HG03558 (cell line): ENCODE measurements at regions not wholly inside any gene's neighbourhood (a gene's known extent, or its start where the extent isn't known, plus 50 kb on each side); places are given as distances from the start of the nearest gene placed in this dataset.

Source experiments
- ATAC-seq: cut with Tn5 transposase; IDR thresholded peaks from one replicate; pipeline ENCODE4 v1.9.1; 2021; ENCODE audit warnings: moderate number of reproducible peaks; ENCODE audit not compliant: unreplicated experiment; ENCODE audit errors: extremely low read depth

DNA sequence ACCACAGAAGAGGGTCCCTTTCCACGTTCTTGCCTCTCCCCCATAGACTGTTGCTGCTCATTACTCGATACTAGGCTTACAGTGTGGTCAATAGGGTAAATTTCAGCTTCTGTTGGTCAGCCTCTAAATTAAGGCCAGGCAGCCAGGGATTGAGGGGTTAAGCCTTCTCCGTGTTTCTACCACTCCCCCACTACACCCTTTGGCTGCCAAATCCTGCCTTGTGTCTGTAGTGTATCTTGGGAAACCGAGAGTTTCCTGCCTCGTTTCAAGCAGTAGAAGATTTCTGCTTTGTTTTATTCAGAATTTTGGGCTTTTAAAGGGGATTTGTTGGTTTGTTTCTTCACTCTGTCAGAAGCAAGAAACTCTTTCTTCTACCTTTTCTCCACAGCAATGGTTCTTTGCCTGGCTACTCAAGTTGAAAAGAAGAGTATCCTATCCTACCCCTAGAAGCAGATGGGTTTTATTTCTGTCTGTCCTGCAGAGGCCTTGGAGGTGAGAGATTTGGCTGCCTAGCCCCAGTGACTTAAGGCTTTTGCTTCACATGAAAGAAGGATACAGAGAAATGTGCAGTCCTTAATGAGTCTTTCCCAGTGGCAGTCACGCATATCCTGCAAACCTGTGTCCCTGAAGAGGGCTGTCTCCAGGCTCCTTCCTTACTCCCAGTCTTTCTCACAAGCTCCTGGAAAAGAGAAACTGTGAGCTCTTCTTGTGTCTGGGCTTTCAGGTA lies 261.5 kb upstream of the TANK start:
- no peak for ATAC-seq

DNA sequence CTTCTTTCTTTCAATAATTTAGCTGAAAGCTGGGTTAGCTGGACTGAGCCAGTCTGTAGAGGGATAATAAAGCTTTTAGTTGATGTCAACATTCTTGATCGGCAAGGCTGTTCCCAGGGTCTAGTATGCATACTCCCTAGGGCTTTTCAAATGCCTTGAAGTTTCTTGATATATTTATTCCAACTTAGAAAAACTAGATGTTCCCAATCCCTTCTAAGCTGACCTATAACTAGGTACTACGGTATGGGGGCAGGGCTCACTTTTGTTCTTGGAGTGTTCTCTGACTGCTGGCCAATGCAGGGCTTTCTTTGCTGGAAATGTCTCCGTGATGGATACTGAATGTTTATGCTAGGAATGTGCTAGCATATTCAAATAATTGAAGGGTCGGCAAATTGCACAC lies 258.6 kb upstream of the TANK start:
- no peak for ATAC-seq

GRCh38 chr2:160905862-160906261 lies 254.4 kb upstream of the TANK start:
- ATAC-seq, result no peak

GRCh38 chr2:160906878-160907277 lies 253.3 kb upstream of the TANK start:
- ATAC-seq, result no peak

DNA sequence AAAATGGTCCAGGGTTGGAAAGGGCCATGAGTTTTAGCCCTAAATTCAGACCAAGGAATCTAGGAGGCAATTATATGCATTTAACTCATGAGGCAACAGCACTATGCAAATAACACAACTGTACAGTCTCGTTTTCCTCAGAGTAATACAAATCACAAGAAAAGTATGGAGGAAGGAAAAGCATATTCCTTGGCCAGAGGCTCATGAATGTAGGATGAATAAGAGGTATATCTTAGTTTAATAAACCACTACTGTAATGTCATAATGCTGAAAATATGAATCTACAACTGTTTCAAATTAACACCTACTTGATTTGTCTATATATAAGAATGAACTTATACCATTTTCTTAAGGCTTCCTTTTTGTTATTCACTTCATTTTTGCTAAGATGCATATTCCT lies 252.5 kb upstream of the TANK start:
- ATAC-seq, result no peak

DNA sequence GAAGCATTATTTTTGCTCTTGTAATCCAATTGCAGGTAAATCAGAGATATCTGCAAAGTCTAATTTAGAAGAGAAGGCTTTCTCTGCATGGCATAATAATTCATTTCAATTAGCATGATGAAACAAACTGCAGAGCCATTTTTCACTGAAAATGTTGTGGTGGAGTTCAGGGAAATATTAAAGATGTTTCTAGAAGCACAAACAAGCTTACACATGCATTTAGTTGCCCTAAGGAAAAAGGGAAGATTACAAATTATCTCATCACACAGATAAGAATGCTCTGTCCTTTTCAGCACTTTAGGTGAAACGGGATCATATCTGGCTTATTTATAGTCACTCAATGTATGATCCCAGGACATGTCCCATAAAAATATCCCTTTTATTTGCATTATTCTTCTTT lies 252.1 kb upstream of the TANK start:
- ATAC-seq, result no peak

GRCh38 chr2:160909781-160910242 lies 250.4 kb upstream of the TANK start:
- no peak for ATAC-seq

DNA sequence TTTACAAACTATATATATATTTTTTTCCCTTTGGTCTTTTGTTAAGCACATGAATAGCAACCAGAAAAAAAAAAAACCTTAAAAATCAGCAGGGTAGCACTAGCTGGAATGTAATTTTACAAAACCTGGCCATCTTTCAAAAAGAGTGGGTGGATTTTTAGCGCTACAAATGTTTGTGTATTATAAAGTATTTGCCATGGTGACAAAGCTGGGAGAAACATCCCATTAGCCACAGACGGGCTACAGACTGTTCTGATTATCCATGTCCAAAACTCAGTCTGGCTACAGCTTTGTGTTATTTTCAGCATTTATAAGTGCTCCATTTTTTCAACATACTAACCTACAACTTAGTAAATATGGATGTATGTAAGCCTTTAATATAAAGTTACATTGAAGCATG lies 249.5 kb upstream of the TANK start:
- ATAC-seq, result no peak

- ATAC-seq, result no peak
Observed at GRCh38 chr2:160911258-160911657, 249.0 kb upstream of the TANK start.

DNA sequence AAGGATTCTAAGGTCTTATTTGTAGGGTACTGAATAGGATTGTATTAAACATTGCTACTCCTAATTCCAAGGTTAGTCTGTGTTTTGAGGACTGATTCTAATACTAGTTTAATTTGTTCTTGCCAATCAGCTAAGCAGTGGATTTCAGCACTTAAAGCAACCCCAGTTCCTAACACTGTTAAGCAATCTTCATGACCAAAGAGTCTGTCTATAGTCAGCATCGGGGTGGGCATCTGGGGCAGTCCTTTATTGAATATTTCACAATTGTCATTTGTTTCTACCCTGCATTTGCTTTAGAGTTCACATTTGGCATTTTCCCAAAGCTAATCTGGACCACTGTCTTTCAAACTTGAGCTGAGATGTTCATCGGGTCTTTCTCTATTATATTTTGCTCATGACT lies 248.0 kb upstream of the TANK start:
- ATAC-seq, result no peak

- no peak for ATAC-seq
Observed at GRCh38 chr2:160913323-160913722, 246.9 kb upstream of the TANK start.

GRCh38 chr2:160914217-160914616 lies 246.0 kb upstream of the TANK start:
- no peak for ATAC-seq

DNA sequence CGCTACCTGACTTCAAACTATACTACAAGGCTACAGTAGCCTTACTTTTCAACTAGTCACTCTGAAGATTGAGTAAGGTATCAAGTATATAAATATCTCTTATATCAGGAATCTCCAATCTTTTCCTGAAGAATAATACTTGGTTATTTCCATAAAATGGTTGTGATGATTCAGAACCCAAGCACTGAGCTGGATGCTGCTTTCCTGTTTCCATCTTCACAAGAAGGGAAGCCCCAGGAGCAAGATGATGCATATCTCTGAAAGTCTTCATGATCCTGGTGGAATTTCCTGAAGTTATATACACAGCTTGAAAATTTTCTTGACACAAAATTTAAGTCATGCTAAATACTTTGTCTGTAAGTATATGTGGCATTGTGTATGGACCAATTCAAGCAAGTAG lies 243.9 kb upstream of the TANK start:
- no peak for ATAC-seq

DNA sequence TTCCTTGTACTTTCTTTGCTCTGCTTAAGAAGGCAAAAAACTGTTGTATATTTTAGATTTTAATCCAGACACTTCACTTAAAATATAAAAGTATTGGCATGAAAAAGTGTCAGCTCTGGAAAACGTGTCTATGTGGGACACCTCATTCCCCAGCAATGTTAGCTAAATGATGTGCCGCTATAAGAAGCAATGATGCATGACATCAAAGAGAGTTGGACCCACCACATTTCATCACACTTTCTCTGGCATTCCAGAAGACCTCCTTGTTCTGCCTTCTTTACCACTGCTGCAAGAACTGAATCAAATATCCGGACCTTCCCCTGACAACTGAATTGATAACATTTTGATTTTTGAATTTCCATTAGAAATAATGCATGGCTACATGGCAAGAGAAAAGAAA lies 242.4 kb upstream of the TANK start:
- ATAC-seq, result no peak

- ATAC-seq, result no peak
Observed at GRCh38 chr2:160918258-160918657, 242.0 kb upstream of the TANK start.

- no peak for ATAC-seq
Observed at GRCh38 chr2:160918906-160919503, 241.2 kb upstream of the TANK start.

DNA sequence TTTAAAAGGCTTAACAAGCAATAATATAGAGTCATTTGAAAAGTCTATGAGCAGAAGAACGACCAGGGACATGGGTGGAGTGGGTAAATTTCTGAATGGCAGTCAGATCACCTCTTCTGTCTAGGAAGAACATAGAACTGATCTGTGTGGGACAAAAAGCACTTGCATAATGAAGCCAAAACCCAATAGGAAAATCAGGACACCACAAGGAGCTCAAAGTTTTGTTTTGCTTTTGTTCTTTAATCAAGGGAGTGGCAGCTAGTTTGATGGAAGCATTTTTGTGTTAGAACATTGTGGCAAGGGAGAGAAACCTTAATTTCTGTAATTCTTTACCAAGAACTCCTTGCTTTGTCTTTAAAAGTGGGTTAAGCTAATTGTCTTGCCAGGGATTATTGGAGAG lies 240.2 kb upstream of the TANK start:
- ATAC-seq, result no peak

GRCh38 chr2:160920791-160921303 lies 239.4 kb upstream of the TANK start:
- ATAC-seq, result no peak

- no peak for ATAC-seq
Observed at GRCh38 chr2:160921386-160921964, 238.8 kb upstream of the TANK start.

DNA sequence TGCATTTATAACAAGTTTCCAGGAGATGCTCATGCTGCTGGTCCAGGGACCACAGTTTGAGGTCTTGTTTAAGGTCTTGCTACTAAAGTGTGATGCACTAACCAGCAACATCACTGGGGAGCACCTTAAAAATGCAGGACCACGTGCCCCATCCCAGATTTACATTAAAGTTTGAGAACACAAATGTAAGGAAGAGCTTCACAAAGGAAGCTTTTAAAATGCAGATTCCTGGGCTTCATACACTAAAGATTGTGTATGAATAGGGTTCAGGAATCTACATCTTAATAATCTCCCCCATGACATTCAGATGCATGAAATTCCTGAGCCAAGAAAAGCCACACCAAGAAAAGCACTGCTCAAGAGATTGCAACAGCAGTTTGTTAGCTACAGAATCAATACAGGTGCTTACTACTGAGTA lies 235.3 kb upstream of the TANK start:
- no peak for ATAC-seq

DNA sequence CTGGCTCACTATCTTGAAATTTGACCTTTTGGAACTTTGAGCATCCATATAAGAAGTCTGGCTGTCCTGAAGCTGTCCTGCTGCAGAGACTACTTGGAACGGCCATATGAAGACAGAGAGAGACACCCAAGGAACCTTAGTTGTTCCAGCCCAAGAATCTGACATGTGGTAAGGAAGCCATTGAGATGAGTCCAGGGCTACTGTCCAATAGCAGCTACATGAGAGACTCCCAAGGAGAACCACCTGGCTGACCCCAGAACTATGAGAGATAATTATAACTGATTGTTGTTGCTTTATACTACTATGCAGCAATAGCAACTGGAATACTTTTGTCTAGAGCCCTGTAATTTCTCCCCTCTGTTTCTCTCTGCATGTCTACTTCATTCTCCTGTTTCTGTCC lies 234.3 kb upstream of the TANK start:
- ATAC-seq, result no peak

- no peak for ATAC-seq
Observed at GRCh38 chr2:160927324-160927723, 232.9 kb upstream of the TANK start.
